H1 (cell line): ENCODE measurements at regions not wholly inside any gene's neighbourhood (a gene's known extent, or its start where the extent isn't known, plus 50 kb on each side); places are given as distances from the start of the nearest gene placed in this dataset.

Experiments
- CTCF ChIA-PET: fragments of 300-600 bp; sonication (Branson Sonifier 250); formaldehyde crosslinking; loops from one replicate; lab custom pipeline; 2021; ENCODE audit not compliant: partially characterized antibody; lab: Charles Lee
- POLR2A ChIA-PET: fragments of 300-600 bp; sonication (Branson Sonifier 250); formaldehyde crosslinking; loops from one replicate; lab custom pipeline; 2021; ENCODE audit warnings: inconsistent platforms; ENCODE audit not compliant: partially characterized antibody; lab: Charles Lee
- DNase-seq, 2 experiments: peaks; one replicate each; pipeline versions ENCODE4 v3.0.0 to v3.0.0-alpha.2; 2010 to 2022; ENCODE audit warnings: low spot score in 2 of 2, low read depth in 1 of 2, mixed read lengths in 1 of 2
- FAIRE-seq: peaks from 2 replicates; lab custom pipeline; 2011; peaks lifted over from hg19 to GRCh38; lab: Jason Lieb, UNC
- H2AFZ ChIP-seq: 2 replicates; pipeline ENCODE4 v1.8.1; 2012; ENCODE audit warnings: low read length, inconsistent platforms
- H2AK5ac ChIP-seq: 2 replicates; pipeline ENCODE4 v1.6.1; 2013; ENCODE audit warnings: low read depth, low read length
- H2BK120ac ChIP-seq: replicated peaks from 2 replicates; pipeline ENCODE3; 2013; ENCODE audit warnings: low read depth, low read length, inconsistent platforms
- H2BK12ac ChIP-seq: 2 replicates; pipeline ENCODE4 v1.6.1; 2013; ENCODE audit warnings: low read depth, low read length
- H2BK15ac ChIP-seq: 2 replicates; pipeline ENCODE4 v1.6.1; 2013; ENCODE audit warnings: low read length
- H2BK20ac ChIP-seq: 2 replicates; pipeline ENCODE4 v1.6.1; 2013; ENCODE audit warnings: low read length
- H2BK5ac ChIP-seq: 2 replicates; pipeline ENCODE4 v1.6.1; 2013; ENCODE audit warnings: low read depth, low read length
- H3K14ac ChIP-seq: 2 replicates; pipeline ENCODE4 v1.6.1; 2013; ENCODE audit warnings: inconsistent platforms; ENCODE audit not compliant: insufficient read length
- H3K18ac ChIP-seq: 2 replicates; pipeline ENCODE4 v1.6.1; 2013; ENCODE audit warnings: low read length; ENCODE audit errors: extremely low read depth
- H3K23ac ChIP-seq: 2 replicates; pipeline ENCODE4 v1.6.1; 2013; ENCODE audit warnings: inconsistent platforms; ENCODE audit not compliant: insufficient read length
- H3K23me2 ChIP-seq: 2 replicates; pipeline ENCODE4 v1.6.1; 2013; ENCODE audit warnings: low read depth, low read length
- H3K27ac ChIP-seq: 2 replicates; pipeline ENCODE4 v1.6.1; 2011; ENCODE audit warnings: low read depth, low read length, inconsistent platforms
- H3K27me3 ChIP-seq, 4 experiments: replicated peaks in 1 of 4; 1 replicate in 1 of 4; 2 replicates in 3 of 4; pipeline versions ENCODE4 v1.6.1 to v1.8.1; 2011 to 2013; ENCODE audit warnings: low read length in 3 of 4, mild to moderate bottlenecking in 3 of 4, inconsistent platforms in 2 of 4, mixed read lengths in 2 of 4, moderate library complexity in 1 of 4; ENCODE audit not compliant: control insufficient read depth in 3 of 4, insufficient read depth in 3 of 4; ENCODE audit errors: extremely low read depth in 1 of 4
- H3K36me3 ChIP-seq, 4 experiments: 2 replicates each; pipeline versions ENCODE4 v1.6.1 to v1.8.1; 2011 to 2013; ENCODE audit warnings: mild to moderate bottlenecking in 4 of 4, low read length in 3 of 4, moderate library complexity in 2 of 4, control low read depth in 1 of 4, inconsistent platforms in 1 of 4; ENCODE audit not compliant: insufficient read depth in 4 of 4, control insufficient read depth in 2 of 4
- H3K4ac ChIP-seq: replicated peaks from 2 replicates; pipeline ENCODE3; 2013; ENCODE audit warnings: low read length, low read depth, mixed read lengths, inconsistent platforms; ENCODE audit not compliant: insufficient read length
- H3K4me1 ChIP-seq, 4 experiments: replicated peaks in 1 of 4; 1 replicate in 1 of 4; 2 replicates in 3 of 4; pipeline versions ENCODE4 v1.6.1 to v1.8.1; 2011 to 2013; ENCODE audit warnings: low read length in 3 of 4, inconsistent platforms in 2 of 4, mixed read lengths in 1 of 4; ENCODE audit not compliant: insufficient read depth in 4 of 4, control insufficient read depth in 3 of 4
- H3K4me2 ChIP-seq, 2 experiments: 2 replicates each; pipeline versions ENCODE4 v1.6.1 to v1.8.1; 2011 to 2013; ENCODE audit warnings: low read depth in 2 of 2, low read length in 2 of 2, control low read depth in 1 of 2, inconsistent platforms in 1 of 2, mild to moderate bottlenecking in 1 of 2; ENCODE audit not compliant: insufficient read depth in 1 of 2
- H3K4me3 ChIP-seq, 4 experiments: fragments of 200-600, 300-600 bp in 1 of 4; sonication (generic), shearing (Covaris generic), sonication (Bioruptor Twin) in 1 of 4; 2 replicates each; pipeline versions ENCODE4 v1.5.1 to v1.8.1; 2011 to 2016; ENCODE audit warnings: low read length in 4 of 4, low read depth in 3 of 4, control low read depth in 2 of 4, inconsistent platforms in 2 of 4, mild to moderate bottlenecking in 2 of 4, mixed read lengths in 1 of 4, moderate library complexity in 1 of 4; ENCODE audit not compliant: insufficient read depth in 2 of 4; ENCODE audit errors: extremely low read depth in 1 of 4
- H3K56ac ChIP-seq: replicated peaks from 2 replicates; pipeline ENCODE3; 2013; ENCODE audit warnings: low read depth, mild to moderate bottlenecking, mixed read lengths, low read length, inconsistent platforms; ENCODE audit not compliant: insufficient read length
- H3K79me1 ChIP-seq: 2 replicates; pipeline ENCODE4 v1.6.1; 2013; ENCODE audit warnings: low read depth, low read length, control low read depth
- H3K79me2 ChIP-seq, 2 experiments: 2 replicates each; pipeline versions ENCODE4 v1.6.1 to v1.8.1; 2012 to 2013; ENCODE audit warnings: low read length in 2 of 2, mild to moderate bottlenecking in 2 of 2, inconsistent platforms in 1 of 2; ENCODE audit not compliant: insufficient read depth in 2 of 2, control insufficient read depth in 1 of 2
- H3K9ac ChIP-seq, 4 experiments: replicated peaks in 1 of 4; 1 replicate in 1 of 4; 2 replicates in 3 of 4; pipeline versions ENCODE4 v1.6.1 to v1.8.1; 2011 to 2013; ENCODE audit warnings: low read depth in 3 of 4, low read length in 3 of 4, control low read depth in 2 of 4, mild to moderate bottlenecking in 2 of 4, moderate library complexity in 2 of 4, inconsistent platforms in 1 of 4; ENCODE audit errors: extremely low read depth in 1 of 4
- H3K9me3 ChIP-seq, 2 experiments: 2 replicates each; pipeline versions ENCODE4 v1.6.1 to v1.8.1; 2012 to 2013; ENCODE audit warnings: mild to moderate bottlenecking in 2 of 2, moderate library complexity in 2 of 2, control low read depth in 1 of 2, inconsistent platforms in 1 of 2, low read depth in 1 of 2, low read length in 1 of 2, mixed read lengths in 1 of 2; ENCODE audit not compliant: insufficient read depth in 2 of 2
- H4K20me1 ChIP-seq, 2 experiments: replicated peaks in 1 of 2; 2 replicates each; pipeline versions ENCODE3 to v1.8.1; 2011 to 2013; ENCODE audit warnings: inconsistent platforms in 2 of 2, low read length in 2 of 2, mild to moderate bottlenecking in 1 of 2; ENCODE audit not compliant: insufficient read depth in 2 of 2, control insufficient read depth in 1 of 2
- H4K5ac ChIP-seq: 2 replicates; pipeline ENCODE4 v1.6.1; 2013; ENCODE audit warnings: low read length, low read depth, mixed read lengths, inconsistent platforms; ENCODE audit not compliant: insufficient read length
- H4K8ac ChIP-seq: 2 replicates; pipeline ENCODE4 v1.8.0; 2013; ENCODE audit warnings: mild to moderate bottlenecking, moderate library complexity, low read length, inconsistent platforms; ENCODE audit not compliant: insufficient read depth; ENCODE audit errors: extremely low read depth
- H4K91ac ChIP-seq: replicated peaks from 2 replicates; pipeline ENCODE3; 2013; ENCODE audit warnings: low read length, mixed read lengths, inconsistent platforms; ENCODE audit not compliant: insufficient read length
- EGR1 ChIP-seq: IDR thresholded peaks from 2 replicates; pipeline ENCODE4 v1.6.1; 2011; ENCODE audit warnings: low read depth, low read length, borderline replicate concordance
- TBP ChIP-seq: IDR thresholded peaks from 2 replicates; pipeline ENCODE4 v1.6.1; 2011; ENCODE audit warnings: low read depth, low read length, improper control_type of control experiment
- WGBS, 2 experiments: shearing (Covaris generic) in 1 of 2; methylation state at CpG; one replicate each; pipeline versions ENCODE4 v1.1.6 to v1.1.7; 2013 to 2015; ENCODE audit warnings: low lambda C conversion rate in 2 of 2, mixed read lengths in 2 of 2, inconsistent platforms in 1 of 2, low coverage in 1 of 2, missing lambda C conversion rate in 1 of 2; ENCODE audit not compliant: insufficient replicate concordance in 2 of 2, insufficient coverage in 1 of 2, insufficient read length in 1 of 2; ENCODE audit errors: extremely low coverage in 1 of 2, missing lambda C conversion rate in 1 of 2; 5-methylcytosine and 5-hydroxymethylcytosine counted together
- TF ChIP-seq, protein P1 (sequence below): IDR thresholded peaks from 2 replicates; pipeline ENCODE4 v1.6.1; 2012; ENCODE audit warnings: low read length, inconsistent platforms

DNA sequence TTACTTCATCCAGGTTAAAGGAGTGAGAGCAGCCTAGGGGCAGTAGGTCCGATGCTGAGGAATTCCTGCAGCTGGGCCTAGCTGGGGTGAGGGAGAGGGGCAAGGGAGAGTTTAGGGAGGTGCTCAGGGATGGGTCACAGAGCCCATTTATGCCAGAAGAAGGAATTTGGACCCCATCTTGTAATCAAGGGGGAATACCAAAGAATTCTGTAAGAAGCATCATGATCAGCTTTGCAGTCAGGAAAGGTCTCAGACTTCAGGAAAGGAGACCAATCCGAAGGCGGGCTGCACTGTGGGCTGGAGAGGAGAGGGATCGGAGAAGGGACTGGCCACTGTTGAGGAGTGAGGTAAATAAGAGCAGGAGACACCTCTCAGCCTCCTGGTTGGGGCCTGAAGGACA, 566.6 kb upstream of the MGMT start:
- Histone ChIP-seq H2AFZ (no peak overlapping the region), H3K9me3 (no peaks in the 10 kb centered on the region), H2BK12ac (no peak overlapping the region), H2BK20ac (no peak overlapping the region), H3K18ac (no peak overlapping the region), H4K5ac (no peak overlapping the region), H4K20me1 (no peaks in the 10 kb centered on the region), H3K4me3 (no peak overlapping the region), H3K79me2 (no peaks in the 10 kb centered on the region), H3K36me3 (no peaks in the 10 kb centered on the region), H2BK120ac (no peak overlapping the region), H3K4me1 (peaks cover 0 to 13% (median 4%) of the 10 kb centered on the region in 4 experiments; a peak in 5 of 7 replicates), H3K23ac (no peak overlapping the region), H2AK5ac (no peak overlapping the region), H3K56ac (no peak overlapping the region), H2BK15ac (no peak overlapping the region), H3K14ac (no peak overlapping the region), H3K27me3 (no peaks in the 10 kb centered on the region), H3K27ac (no peak overlapping the region), H4K8ac (no peak overlapping the region), H3K4me2 (no peak overlapping the region), H4K91ac (no peak overlapping the region), H3K79me1 (no peaks in the 10 kb centered on the region), H3K23me2 (no peaks in the 10 kb centered on the region; the same call in 1 of the 2 replicates), H3K4ac (no peak overlapping the region), H2BK5ac (no peak overlapping the region), H3K9ac (no peak overlapping the region)
- TF ChIP-seq, protein P1, sequence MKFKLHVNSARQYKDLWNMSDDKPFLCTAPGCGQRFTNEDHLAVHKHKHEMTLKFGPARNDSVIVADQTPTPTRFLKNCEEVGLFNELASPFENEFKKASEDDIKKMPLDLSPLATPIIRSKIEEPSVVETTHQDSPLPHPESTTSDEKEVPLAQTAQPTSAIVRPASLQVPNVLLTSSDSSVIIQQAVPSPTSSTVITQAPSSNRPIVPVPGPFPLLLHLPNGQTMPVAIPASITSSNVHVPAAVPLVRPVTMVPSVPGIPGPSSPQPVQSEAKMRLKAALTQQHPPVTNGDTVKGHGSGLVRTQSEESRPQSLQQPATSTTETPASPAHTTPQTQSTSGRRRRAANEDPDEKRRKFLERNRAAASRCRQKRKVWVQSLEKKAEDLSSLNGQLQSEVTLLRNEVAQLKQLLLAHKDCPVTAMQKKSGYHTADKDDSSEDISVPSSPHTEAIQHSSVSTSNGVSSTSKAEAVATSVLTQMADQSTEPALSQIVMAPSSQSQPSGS, result no peak
- TF ChIP-seq TBP (no peak), EGR1 (no peak)
- DNase-seq (no peak), FAIRE-seq (no peak)
- POLR2A ChIA-PET, result no interaction called here
- WGBS, 2 experiments, result 78% methylated on average over 4 of the region's 4 CpGs; no CpG with 5 or more reads in 1 of the 2 experiments
- CTCF ChIA-PET, result no interaction called here
